ENCODE measurements at regions not wholly inside any gene's neighbourhood (a gene's known extent, or its start where the extent isn't known, plus 50 kb on each side); places are given as distances from the start of the nearest gene placed in this dataset.

DNA sequence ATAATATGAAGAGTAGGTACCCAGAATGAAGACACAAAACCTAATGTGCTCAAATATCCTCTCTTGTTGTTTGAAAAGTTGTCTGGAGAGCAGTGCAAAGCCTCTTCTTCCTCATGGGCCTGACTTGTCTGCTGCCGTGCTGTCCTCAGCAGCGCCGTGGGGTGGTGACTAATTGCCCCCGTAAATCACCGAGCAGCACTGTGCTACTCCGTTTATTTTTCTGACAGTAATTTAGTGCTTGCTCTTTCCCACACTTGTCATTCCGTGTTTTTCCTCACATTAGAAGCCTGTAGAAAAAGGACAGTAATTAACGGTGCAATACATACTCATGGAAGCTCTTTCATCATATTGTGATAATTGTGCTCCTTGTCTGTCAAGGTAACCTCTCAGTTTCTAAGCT is 114.8 kb upstream of the BARHL2 start:
- Histone ChIP-seq H3K79me2 (ENCODE audit: control insufficient read depth, insufficient read depth, low read length) (no peaks in the 10 kb centered on the region), H3K36me3 (ENCODE audit: control insufficient read depth in 2 of 2, insufficient read depth in 2 of 2, low read length in 1 of 2) (no peaks in the 10 kb centered on the region), H2AFZ (ENCODE audit: control insufficient read depth, low read depth, low read length) (no peak overlapping the region), H3K27me3 (replicated peaks in 1 of 2; ENCODE audit: control insufficient read depth in 2 of 2, insufficient read depth in 2 of 2, low read length in 1 of 2) (peaks cover 2 to 25% of the 10 kb centered on the region in 2 experiments; a peak in 3 of 4 replicates), H3K4me1 (ENCODE audit: control insufficient read depth, insufficient read depth, low read length) (no peaks in the 10 kb centered on the region), H3K4me2 (ENCODE audit: control insufficient read depth, insufficient read depth) (no peak overlapping the region), H4K20me1 (ENCODE audit: control insufficient read depth, insufficient read depth) (no peaks in the 10 kb centered on the region), H3K4me3 (no peak overlapping the region), H3K27ac (ENCODE audit: control insufficient read depth, insufficient read depth) (no peak overlapping the region), H3K9me3 (replicated peaks; ENCODE audit: control insufficient read depth, insufficient read depth, low read length) (peaks cover 2% of the 10 kb centered on the region; the same call in 1 of the 3 replicates), H3K9ac (ENCODE audit: control insufficient read depth, insufficient read depth, low read length) (no peak overlapping the region)
- SMC1A ChIA-PET (ENCODE audit: uncharacterized antibody, unreplicated experiment), result interaction anchor here (0.7 to 1.3 kb wide), 4 partner anchors 9 to 785 kb away, joined by 3 read pairs; no protein-coding TSS in a partner anchor
- no peak for DNase-seq (ENCODE audit: low read depth, low spot score)
- no peak for FAIRE-seq
- intact Hi-C loops (cut with micrococcal nuclease; ENCODE audit: unreplicated experiment), result no loop called here
- POLR2A ChIA-PET, result no interaction called here
- RAD21 ChIA-PET (ENCODE audit: unreplicated experiment), result interaction anchor here (1.6 kb wide), 1 partner anchor 109 kb away, joined by 3 read pairs; no protein-coding TSS in a partner anchor
- TF ChIP-seq, protein P1, sequence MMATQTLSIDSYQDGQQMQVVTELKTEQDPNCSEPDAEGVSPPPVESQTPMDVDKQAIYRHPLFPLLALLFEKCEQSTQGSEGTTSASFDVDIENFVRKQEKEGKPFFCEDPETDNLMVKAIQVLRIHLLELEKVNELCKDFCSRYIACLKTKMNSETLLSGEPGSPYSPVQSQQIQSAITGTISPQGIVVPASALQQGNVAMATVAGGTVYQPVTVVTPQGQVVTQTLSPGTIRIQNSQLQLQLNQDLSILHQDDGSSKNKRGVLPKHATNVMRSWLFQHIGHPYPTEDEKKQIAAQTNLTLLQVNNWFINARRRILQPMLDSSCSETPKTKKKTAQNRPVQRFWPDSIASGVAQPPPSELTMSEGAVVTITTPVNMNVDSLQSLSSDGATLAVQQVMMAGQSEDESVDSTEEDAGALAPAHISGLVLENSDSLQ (IDR thresholded peaks at IDR 0.05), result no peak
- TF ChIP-seq RBBP5 (conservative IDR thresholded peaks at IDR 0.05), result no peak
- TF ChIP-seq, protein P2, sequence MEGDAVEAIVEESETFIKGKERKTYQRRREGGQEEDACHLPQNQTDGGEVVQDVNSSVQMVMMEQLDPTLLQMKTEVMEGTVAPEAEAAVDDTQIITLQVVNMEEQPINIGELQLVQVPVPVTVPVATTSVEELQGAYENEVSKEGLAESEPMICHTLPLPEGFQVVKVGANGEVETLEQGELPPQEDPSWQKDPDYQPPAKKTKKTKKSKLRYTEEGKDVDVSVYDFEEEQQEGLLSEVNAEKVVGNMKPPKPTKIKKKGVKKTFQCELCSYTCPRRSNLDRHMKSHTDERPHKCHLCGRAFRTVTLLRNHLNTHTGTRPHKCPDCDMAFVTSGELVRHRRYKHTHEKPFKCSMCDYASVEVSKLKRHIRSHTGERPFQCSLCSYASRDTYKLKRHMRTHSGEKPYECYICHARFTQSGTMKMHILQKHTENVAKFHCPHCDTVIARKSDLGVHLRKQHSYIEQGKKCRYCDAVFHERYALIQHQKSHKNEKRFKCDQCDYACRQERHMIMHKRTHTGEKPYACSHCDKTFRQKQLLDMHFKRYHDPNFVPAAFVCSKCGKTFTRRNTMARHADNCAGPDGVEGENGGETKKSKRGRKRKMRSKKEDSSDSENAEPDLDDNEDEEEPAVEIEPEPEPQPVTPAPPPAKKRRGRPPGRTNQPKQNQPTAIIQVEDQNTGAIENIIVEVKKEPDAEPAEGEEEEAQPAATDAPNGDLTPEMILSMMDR (IDR thresholded peaks at IDR 0.05 in 2 of 3, conservative IDR thresholded peaks at IDR 0.05 in 1 of 3; ENCODE audit: control insufficient read depth in 2 of 3, extremely low read depth in 1 of 3, insufficient read depth in 1 of 3, low read depth in 3 of 3, low read length in 3 of 3), result no peak
- no peak for TF ChIP-seq NBN (IDR thresholded peaks at IDR 0.05)
- TF ChIP-seq ZNF207 (IDR thresholded peaks at IDR 0.05; ENCODE audit: borderline replicate concordance), result no peak
- 0 out of 3 replicates have a peak, but pooled peaks have one; percentile 32 for ATAC-seq
- in situ Hi-C loops (cut with MboI), result no loop called here
- WGBS (ENCODE audit: insufficient coverage, insufficient replicate concordance, low lambda C conversion rate, missing lambda C conversion rate), result 15% methylated on average over 8 of the region's 8 CpGs
- BruUV-seq (replicated peaks), result no TSS peak
- CTCF ChIA-PET, result interaction anchor here (1.1 to 1.4 kb wide), 2 partner anchors 16 to 717 kb away, joined by 3 to 4 read pairs; no protein-coding TSS in a partner anchor
